ENCODE measurements at regions not wholly inside any gene's neighbourhood (a gene's known extent, or its start where the extent isn't known, plus 50 kb on each side); places are given as distances from the start of the nearest gene placed in this dataset.
A peak's percentile ranks its signal among the peaks of the same experiment; 100 is the strongest.

GRCh38 chr11:116255321-116255953, 517.4 kb downstream of the BUD13 start:
- no peak for DNase-seq

- DNase-seq = no peak
Measured at GRCh38 chr11:116250155-116250554, 522.6 kb downstream of the BUD13 start.

GRCh38 chr11:116249561-116249960, 523.2 kb downstream of the BUD13 start:
- no peak for DNase-seq

- DNase-seq = no peak
Measured at GRCh38 chr11:116244889-116245288, 527.9 kb downstream of the BUD13 start.

- DNase-seq = no peak
Measured at GRCh38 chr11:116244439-116244838, 528.3 kb downstream of the BUD13 start.

- DNase-seq = no peak
Measured at GRCh38 chr11:116243991-116244390, 528.8 kb downstream of the BUD13 start.

GRCh38 chr11:116242006-116242405, 530.8 kb downstream of the BUD13 start:
- DNase-seq = no peak

GRCh38 chr11:116240710-116241109, 532.1 kb downstream of the BUD13 start:
- peak; percentile 54 for DNase-seq

- DNase-seq = no peak
Measured at GRCh38 chr11:116239247-116239646, 533.5 kb downstream of the BUD13 start.

- DNase-seq = no peak
Measured at GRCh38 chr11:116234989-116235568, 537.7 kb downstream of the BUD13 start.

GRCh38 chr11:116233561-116233960, 539.2 kb downstream of the BUD13 start:
- DNase-seq = peak; percentile 64

- DNase-seq = no peak
Measured at GRCh38 chr11:116232364-116232828, 540.4 kb downstream of the BUD13 start.

- DNase-seq = no peak
Measured at GRCh38 chr11:116231543-116231942, 541.2 kb downstream of the BUD13 start.

GRCh38 chr11:116230438-116230837, 542.3 kb downstream of the BUD13 start:
- DNase-seq = no peak

GRCh38 chr11:116229236-116229970, 543.4 kb downstream of the BUD13 start:
- DNase-seq = no peak

GRCh38 chr11:116226731-116227130, 546.1 kb downstream of the BUD13 start:
- no peak for DNase-seq

- no peak for DNase-seq
Measured at GRCh38 chr11:116225784-116226585, 546.8 kb downstream of the BUD13 start.

GRCh38 chr11:116225236-116225635, 547.6 kb downstream of the BUD13 start:
- DNase-seq = no peak

GRCh38 chr11:116224889-116225200, 547.9 kb downstream of the BUD13 start:
- DNase-seq = no peak

- no peak for DNase-seq
Measured at GRCh38 chr11:116224154-116224888, 548.5 kb downstream of the BUD13 start.

- no peak for DNase-seq
Measured at GRCh38 chr11:116221351-116221750, 551.4 kb downstream of the BUD13 start.

- DNase-seq = no peak
Measured at GRCh38 chr11:116219171-116219635, 553.6 kb downstream of the BUD13 start.
